ENCODE measurements at regions not wholly inside any gene's neighbourhood (a gene's known extent, or its start where the extent isn't known, plus 50 kb on each side); places are given as distances from the start of the nearest gene placed in this dataset.
"Not testable (repeated sequence)": the region's sequence is repeated elsewhere in the genome, so short reads cannot be mapped to it uniquely, and the experiment has no call there.

DNA sequence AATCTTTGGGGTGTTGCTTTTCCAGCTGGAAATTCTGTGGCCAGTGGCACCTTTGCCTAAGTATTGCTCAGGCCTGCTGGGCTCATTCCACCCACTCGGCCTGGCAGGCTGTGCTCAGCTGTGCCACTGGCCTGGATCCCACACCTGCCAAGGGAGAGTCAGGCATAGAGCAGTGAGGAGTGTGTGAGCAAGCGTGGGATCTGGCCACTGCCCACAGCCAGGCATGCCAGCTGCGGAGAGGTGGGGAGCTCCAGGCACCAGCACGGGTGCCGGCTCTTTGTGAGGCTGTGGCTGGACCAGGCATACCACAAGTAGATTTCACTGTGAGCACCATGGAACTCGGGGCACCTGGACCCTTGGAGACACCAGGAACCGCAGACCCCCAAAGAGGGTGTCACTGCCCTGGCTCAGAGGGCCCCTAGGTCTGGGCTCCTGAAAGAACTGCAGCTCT lies 118.1 kb upstream of the MAP2 start:
- Histone ChIP-seq H3K4me1 (no peaks in the 10 kb centered on the region), H3K27me3 (ENCODE audit: control insufficient read depth, insufficient read depth, low read length) (no peaks in the 10 kb centered on the region), H3K9ac (no peak overlapping the region), H3K27ac (no peak overlapping the region), H3K9me3 (ENCODE audit: control insufficient read depth, low read length) (no peaks in the 10 kb centered on the region), H3K4me2 (ENCODE audit: low read length) (no peak overlapping the region), H3K36me3 (ENCODE audit: control insufficient read depth, insufficient read depth, low read length) (no peaks in the 10 kb centered on the region), H3K79me2 (no peaks in the 10 kb centered on the region), H3K4me3 (ENCODE audit: low read depth, low read length) (no peak overlapping the region), H2AFZ (no peak overlapping the region)
- TF ChIP-seq, protein P1, sequence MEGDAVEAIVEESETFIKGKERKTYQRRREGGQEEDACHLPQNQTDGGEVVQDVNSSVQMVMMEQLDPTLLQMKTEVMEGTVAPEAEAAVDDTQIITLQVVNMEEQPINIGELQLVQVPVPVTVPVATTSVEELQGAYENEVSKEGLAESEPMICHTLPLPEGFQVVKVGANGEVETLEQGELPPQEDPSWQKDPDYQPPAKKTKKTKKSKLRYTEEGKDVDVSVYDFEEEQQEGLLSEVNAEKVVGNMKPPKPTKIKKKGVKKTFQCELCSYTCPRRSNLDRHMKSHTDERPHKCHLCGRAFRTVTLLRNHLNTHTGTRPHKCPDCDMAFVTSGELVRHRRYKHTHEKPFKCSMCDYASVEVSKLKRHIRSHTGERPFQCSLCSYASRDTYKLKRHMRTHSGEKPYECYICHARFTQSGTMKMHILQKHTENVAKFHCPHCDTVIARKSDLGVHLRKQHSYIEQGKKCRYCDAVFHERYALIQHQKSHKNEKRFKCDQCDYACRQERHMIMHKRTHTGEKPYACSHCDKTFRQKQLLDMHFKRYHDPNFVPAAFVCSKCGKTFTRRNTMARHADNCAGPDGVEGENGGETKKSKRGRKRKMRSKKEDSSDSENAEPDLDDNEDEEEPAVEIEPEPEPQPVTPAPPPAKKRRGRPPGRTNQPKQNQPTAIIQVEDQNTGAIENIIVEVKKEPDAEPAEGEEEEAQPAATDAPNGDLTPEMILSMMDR (IDR thresholded peaks at IDR 0.05) = no peak

DNA sequence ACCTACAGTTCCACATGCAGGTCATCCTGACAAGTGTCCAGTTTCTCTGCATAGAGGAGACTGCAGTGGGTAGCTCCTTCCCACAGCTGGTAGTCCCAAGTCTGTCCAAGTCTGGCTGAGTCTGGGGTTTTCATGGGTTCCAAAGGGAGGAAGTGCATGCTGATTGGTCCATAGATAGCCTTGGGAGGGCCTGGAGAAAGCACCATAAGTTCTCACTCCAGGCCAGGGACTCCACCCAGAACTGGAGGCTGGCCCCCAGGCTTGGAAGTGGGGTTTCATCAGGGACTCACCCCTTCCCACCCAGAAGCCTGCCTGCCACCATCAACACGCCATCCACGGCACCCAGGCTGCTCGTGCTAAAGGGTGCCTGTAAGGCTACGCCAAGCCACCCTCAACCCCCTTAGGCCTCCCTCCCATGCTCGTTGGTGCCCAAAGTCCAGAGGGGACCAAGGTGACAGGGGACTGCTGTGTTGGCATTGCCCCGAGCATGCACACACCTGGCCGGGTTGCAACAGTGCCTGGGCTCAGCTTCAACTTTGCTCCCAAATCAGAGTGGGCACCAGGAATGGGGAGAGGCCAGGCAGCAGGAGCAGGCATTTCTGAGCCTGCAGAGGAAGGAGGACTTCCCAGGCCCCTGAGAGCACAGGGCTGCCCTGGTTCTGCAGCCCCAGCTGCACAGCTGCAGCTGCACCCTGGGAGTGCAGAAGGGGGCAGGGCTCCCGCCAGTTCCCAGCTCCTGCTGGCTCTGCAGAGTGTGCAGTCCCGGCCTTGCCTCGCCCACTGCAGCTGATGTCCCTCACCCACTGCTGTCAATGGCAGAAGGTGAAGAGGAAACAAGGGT lies 116.5 kb upstream of the MAP2 start:
- no peak overlapping the region for H3K9ac ChIP-seq
- no peaks in the 10 kb centered on the region for H3K4me1 ChIP-seq
- H3K27me3 ChIP-seq (ENCODE audit: control insufficient read depth, insufficient read depth, low read length) = no peaks in the 10 kb centered on the region
- H3K4me3 ChIP-seq (ENCODE audit: low read depth, low read length) = no peak overlapping the region
- no peak overlapping the region for H3K27ac ChIP-seq
- no peaks in the 10 kb centered on the region for H3K36me3 ChIP-seq (ENCODE audit: control insufficient read depth, insufficient read depth, low read length)
- TF ChIP-seq, protein P1 (IDR thresholded peaks at IDR 0.05) = no peak
- H3K4me2 ChIP-seq (ENCODE audit: low read length) = no peak overlapping the region
- H2AFZ ChIP-seq = no peak overlapping the region
- H3K79me2 ChIP-seq = no peaks in the 10 kb centered on the region
- no peaks in the 10 kb centered on the region for H3K9me3 ChIP-seq (ENCODE audit: control insufficient read depth, low read length)

DNA sequence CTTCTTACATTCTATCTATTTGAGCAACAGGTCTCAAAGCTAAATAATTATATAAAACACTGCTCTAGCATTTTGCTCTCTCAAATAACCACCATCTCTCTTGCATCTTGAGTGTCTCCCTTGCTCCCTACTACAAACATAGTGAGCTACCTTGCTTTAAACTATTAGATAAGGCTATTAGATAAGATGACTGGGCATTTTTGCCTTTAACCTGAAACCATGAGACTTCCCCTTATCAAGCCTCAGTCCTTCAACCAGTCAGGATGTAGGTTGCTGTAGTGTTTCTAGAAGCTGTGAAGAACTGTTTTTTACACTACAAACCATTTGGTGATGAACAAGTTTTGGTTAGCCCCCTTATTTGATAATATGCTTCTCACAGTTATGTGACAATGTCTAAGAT lies 115.4 kb upstream of the MAP2 start:
- H3K4me2 ChIP-seq (ENCODE audit: low read length) = no peak overlapping the region
- H3K79me2 ChIP-seq = no peaks in the 10 kb centered on the region
- H2AFZ ChIP-seq = no peak overlapping the region
- no peaks in the 10 kb centered on the region for H3K36me3 ChIP-seq (ENCODE audit: control insufficient read depth, insufficient read depth, low read length)
- H3K27ac ChIP-seq = no peak overlapping the region
- H3K9me3 ChIP-seq (ENCODE audit: control insufficient read depth, low read length) = no peaks in the 10 kb centered on the region
- no peak overlapping the region for H3K4me3 ChIP-seq (ENCODE audit: low read depth, low read length)
- H3K9ac ChIP-seq = no peak overlapping the region
- TF ChIP-seq, protein P1 (IDR thresholded peaks at IDR 0.05) = no peak
- no peaks in the 10 kb centered on the region for H3K27me3 ChIP-seq (ENCODE audit: control insufficient read depth, insufficient read depth, low read length)
- no peaks in the 10 kb centered on the region for H3K4me1 ChIP-seq

DNA sequence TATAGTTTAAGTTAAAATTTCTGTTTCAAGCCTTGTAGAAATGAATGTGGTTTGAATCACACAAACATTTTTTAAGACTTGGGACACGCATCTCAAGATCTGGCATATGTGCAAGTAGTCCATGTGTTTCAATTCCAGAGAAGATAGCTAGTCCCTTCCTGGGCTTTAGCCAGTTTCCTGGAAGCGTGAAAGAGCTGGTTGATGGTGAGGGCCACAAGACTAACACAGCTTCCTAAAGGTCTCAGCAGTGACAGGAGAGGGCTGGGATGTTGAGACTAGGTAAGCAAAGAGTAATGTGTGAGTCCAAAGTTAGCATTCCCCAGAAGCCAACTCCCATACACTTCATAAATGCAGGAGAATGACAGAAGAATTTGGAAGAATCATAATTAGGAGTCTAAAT lies 111.9 kb upstream of the MAP2 start:
- no peaks in the 10 kb centered on the region for H3K9me3 ChIP-seq (ENCODE audit: control insufficient read depth, low read length)
- TF ChIP-seq, protein P1 (IDR thresholded peaks at IDR 0.05) = no peak
- no peak overlapping the region for H3K27ac ChIP-seq
- no peak overlapping the region for H3K4me3 ChIP-seq (ENCODE audit: low read depth, low read length)
- no peaks in the 10 kb centered on the region for H3K79me2 ChIP-seq
- no peak overlapping the region for H3K4me2 ChIP-seq (ENCODE audit: low read length)
- no peak overlapping the region for H2AFZ ChIP-seq
- H3K36me3 ChIP-seq (ENCODE audit: control insufficient read depth, insufficient read depth, low read length) = no peaks in the 10 kb centered on the region
- H3K4me1 ChIP-seq = no peaks in the 10 kb centered on the region
- H3K27me3 ChIP-seq (ENCODE audit: control insufficient read depth, insufficient read depth, low read length) = no peaks in the 10 kb centered on the region
- H3K9ac ChIP-seq = no peak overlapping the region

DNA sequence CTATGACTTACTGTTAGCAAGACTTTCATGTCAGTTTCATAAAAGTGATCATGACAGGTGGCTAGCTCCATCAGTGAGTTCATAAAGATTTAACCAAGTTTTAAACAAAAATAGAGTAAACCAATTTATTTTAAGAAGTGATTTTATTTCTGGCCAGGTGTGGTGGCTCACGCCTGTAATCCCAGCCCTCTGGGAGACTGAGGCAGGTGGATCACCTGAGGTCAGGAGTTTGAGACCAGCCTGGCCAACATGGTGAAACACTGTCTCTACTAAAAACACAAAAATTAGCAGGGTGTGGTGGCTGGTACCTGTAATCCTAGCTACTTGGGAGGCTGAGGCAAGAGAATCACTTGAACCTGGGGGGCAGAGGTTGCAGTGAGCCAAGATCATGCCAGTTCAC lies 111.4 kb upstream of the MAP2 start:
- not testable (repeated sequence) for H3K9me3 ChIP-seq (ENCODE audit: control insufficient read depth, low read length); H3K27me3 ChIP-seq (ENCODE audit: control insufficient read depth, insufficient read depth, low read length); H3K27ac ChIP-seq; H3K4me1 ChIP-seq; H2AFZ ChIP-seq; H3K9ac ChIP-seq; H3K4me3 ChIP-seq (ENCODE audit: low read depth, low read length); H3K79me2 ChIP-seq; H3K36me3 ChIP-seq (ENCODE audit: control insufficient read depth, insufficient read depth, low read length); H3K4me2 ChIP-seq (ENCODE audit: low read length)
